NCI-H2107 treated with DMSO at 0.1 percent for 48 hours (cell line): ENCODE measurements at regions not wholly inside any gene's neighbourhood (a gene's known extent, or its start where the extent isn't known, plus 50 kb on each side); places are given as distances from the start of the nearest gene placed in this dataset.
"Not testable (repeated sequence)": the region's sequence is repeated elsewhere in the genome, so short reads cannot be mapped to it uniquely, and the experiment has no call there.

Source experiments
- DNase-seq: peaks from one replicate; lab custom pipeline; 2025; ENCODE audit not compliant: unreplicated experiment; lab: John Stamatoyannopoulos, UW

GRCh38 chr5:25224316-25224982 is 579.7 kb upstream of the CDH10 start:
- DNase-seq = no peak

DNA sequence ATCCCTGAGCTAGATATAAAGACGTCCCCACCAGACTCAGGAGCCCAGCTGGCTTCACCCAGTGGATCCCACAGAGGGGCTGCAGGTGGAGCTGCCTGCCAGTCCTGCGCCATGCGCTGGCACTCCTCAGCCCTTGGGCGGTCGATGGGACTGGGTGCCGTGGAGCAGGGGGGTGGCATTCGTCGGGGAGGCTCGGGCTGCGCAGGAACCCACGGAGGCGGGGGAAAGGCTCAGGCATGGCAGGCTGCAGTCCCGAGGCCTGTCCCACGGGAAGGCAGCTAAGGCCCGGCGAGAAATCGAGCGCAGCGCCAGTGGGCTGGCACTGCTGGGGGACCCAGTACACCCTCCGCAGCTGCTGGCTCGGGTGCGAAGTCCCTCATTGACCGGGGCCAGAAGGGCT is 555.1 kb upstream of the CDH10 start:
- DNase-seq = not testable (repeated sequence)

- no peak for DNase-seq
Observed at GRCh38 chr5:25190521-25191000, 545.8 kb upstream of the CDH10 start.

DNA sequence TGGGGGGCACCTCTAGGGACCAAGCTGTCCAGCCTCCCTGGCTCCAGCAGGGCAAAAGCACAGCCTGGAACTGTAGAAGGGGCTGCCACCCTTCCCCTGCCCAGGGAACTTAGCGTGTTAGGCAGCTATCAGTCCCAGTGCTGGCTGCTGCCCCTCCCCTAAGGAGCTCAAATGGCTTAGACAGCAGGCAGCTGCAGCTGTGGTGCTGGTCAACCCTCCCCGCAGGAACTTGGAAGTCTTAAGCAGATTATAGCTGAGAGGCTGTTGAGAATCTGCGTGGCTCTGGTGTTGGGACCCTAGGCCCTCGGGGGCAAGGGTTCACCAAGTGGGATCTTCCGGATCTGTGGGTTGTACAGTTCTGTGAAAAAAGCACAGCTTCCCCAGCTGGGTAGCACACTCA is 536.5 kb upstream of the CDH10 start:
- no peak for DNase-seq

DNA sequence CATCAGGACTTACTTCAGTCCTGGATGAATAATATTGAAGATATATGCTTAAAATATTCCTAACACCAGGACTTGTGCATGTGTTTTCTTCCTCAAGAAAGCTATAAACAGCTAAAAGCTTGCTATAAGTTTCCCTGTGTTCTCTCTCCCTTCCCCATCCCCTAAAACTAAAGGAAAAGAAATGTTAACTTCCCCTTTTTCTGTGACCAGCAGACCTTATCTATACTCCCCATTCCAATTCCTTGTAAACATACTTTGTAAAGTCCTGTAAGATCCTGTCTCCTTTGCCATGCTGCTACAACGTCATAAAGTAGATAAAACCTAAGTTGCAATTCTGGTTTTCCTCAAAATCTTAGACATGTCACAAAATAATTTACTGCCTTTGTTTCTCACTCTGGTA is 517.8 kb upstream of the CDH10 start:
- not testable (repeated sequence) for DNase-seq

GRCh38 chr5:25160891-25161290 is 516.1 kb upstream of the CDH10 start:
- no peak for DNase-seq

DNA sequence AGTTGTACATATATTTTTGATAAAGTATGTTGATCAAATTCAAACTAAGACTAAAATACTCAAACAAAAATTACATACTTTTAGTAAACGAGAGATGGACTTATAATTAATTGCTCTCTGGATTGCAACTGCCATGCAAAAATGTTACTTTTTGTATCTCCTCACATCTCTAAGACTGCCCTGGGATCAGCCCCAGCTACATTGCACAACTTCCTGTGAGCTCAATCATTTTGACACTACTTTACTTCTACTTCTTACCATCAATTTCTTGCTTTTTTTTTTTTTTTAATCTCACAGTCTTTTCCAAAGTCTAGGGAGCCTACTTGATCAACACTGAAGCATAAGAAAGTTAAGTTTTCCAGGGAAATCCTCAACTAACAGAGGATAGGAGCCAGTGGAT is 506.0 kb upstream of the CDH10 start:
- no peak for DNase-seq

GRCh38 chr5:25128606-25129005 is 483.8 kb upstream of the CDH10 start:
- no peak for DNase-seq

GRCh38 chr5:25119650-25120049 is 474.9 kb upstream of the CDH10 start:
- DNase-seq = no peak

DNA sequence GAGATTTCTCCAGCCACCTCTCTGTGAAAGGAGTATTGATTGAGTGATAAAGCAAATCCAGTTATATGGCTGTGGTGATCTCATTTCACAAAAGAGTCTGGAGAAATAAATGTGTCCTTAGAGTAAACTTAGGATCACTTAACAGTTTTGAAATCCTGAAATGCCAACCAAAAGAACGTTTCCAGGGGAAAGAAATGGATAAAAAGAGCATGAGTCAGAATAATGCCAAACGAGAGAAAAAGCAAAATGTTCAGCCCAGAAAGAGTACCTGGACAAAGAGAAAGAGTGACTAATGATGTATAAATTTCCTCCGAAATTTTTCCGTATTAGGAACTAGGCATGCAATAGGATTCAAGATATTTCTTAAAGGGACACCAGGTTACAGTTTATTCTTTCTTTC is 463.1 kb upstream of the CDH10 start:
- no peak for DNase-seq

- no peak for DNase-seq
Observed at GRCh38 chr5:25099538-25099937, 454.8 kb upstream of the CDH10 start.

DNA sequence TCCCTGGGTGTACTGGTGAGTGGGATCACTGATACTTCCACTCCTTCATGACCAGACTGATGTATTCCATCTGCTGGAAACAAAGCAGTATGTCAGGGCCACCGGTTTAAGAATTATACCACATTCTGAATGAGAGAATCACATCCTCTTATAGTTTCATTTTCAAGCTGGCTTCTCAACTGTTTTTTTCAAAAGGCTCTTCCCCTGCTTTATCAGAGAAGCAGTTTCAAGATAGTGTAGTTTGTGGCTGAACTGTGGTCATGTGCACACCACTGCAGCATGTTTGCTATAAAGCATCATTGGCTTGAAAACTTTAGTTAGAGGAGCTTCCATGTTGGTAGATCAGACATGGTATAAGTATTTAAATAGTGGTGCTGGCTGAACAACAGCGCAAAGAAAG is 450.5 kb upstream of the CDH10 start:
- DNase-seq = no peak

GRCh38 chr5:25094219-25094618 is 449.4 kb upstream of the CDH10 start:
- DNase-seq = no peak

GRCh38 chr5:25091921-25092320 is 447.1 kb upstream of the CDH10 start:
- no peak for DNase-seq

DNA sequence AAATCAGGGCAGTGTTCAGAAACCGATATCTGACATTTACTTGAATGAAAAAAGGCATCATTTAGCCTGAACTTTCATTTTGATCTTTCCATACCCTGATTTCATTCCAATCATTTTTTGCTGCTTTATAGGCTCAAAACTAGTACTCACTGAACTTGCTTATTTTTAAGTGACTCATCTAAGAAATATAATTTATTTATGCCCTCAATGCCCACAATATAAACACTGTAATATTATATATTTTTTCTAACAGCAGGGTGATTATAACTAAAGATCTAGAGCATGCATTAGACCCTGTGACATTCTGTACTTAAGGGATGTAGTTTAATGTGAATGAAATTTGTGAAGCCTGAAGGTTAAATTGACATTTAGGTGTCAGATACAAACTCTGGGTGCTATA is 446.1 kb upstream of the CDH10 start:
- DNase-seq = no peak

- no peak for DNase-seq
Observed at GRCh38 chr5:25090275-25090674, 445.5 kb upstream of the CDH10 start.

DNA sequence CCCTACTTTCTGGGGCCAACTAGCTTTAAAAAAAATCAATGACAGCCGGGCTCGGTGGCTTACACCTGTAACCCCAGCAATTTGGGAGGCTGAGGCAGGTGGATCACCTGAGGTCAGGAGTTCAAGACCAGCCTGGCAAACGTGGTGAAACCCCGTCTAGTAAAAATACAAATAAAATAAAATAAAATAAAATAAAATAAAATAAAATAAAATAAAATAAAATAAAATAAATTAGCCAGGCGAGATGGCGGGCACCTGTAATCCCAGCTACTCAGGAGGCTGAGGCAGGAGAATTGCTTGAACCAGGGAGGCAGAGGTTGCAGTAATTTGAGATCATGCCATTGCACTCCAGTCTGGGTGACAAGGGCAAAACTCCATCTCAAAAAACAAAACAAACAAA is 443.9 kb upstream of the CDH10 start:
- not testable (repeated sequence) for DNase-seq

DNA sequence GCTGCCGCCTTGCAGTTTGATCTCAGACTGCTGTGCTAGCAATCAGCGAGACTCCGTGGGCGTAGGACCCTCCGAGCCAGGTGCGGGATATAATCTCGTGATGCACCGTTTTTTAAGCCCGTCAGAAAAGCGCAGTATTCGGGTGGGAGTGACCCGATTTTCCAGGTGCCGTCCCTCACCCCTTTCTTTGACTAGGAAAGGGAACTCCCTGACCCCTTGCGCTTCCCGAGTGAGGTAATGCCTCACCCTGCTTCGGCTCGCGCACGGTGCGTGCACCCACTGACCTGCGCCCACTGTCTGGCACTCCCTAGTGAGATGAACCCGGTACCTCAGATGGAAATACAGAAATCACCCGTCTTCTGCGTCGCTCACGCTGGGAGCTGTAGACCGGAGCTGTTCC is 438.5 kb upstream of the CDH10 start:
- not testable (repeated sequence) for DNase-seq

GRCh38 chr5:25066239-25066638 is 421.5 kb upstream of the CDH10 start:
- DNase-seq = no peak

- no peak for DNase-seq
Observed at GRCh38 chr5:25064306-25064705, 419.5 kb upstream of the CDH10 start.

DNA sequence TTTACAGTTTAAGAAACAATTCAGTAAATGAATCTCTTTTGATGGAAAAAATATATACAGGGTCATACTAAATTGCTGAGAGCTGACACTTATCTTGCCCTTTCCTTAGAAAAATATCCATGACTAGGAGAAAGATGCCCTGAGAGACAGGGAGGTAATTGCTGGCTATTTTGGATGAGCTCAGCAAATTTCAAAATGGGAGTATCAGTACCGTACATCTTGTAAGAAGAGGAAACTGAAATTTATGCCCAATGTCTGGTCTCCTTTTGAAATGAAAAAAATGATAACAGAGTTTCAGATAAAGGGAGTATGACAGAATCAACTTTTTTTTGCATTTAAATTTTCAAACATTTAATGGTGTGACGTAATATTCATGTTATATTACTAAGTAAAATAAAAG is 415.8 kb upstream of the CDH10 start:
- no peak for DNase-seq

- no peak for DNase-seq
Observed at GRCh38 chr5:25056836-25057235, 412.1 kb upstream of the CDH10 start.

DNA sequence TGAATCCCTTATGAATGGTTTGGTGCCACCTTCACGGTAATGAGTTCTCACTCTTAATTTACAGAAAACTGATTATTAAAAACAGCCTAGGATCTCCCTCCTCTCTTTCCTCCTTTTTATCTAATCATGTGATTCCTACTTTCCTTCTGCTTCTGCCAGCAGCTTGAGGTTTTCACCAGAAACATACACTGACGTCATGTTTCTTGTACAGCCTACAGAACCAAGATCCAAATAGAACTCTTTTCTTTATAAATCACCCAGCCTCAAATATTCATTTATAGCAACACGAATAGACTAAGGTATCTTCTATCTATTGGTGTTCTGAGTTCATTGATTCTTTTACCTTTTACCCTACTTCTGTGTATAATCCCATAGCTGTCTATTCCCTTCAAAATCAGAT is 388.9 kb upstream of the CDH10 start:
- no peak for DNase-seq
